ENCODE measurements at regions not wholly inside any gene's neighbourhood (a gene's known extent, or its start where the extent isn't known, plus 50 kb on each side); places are given as distances from the start of the nearest gene placed in this dataset.

DNA sequence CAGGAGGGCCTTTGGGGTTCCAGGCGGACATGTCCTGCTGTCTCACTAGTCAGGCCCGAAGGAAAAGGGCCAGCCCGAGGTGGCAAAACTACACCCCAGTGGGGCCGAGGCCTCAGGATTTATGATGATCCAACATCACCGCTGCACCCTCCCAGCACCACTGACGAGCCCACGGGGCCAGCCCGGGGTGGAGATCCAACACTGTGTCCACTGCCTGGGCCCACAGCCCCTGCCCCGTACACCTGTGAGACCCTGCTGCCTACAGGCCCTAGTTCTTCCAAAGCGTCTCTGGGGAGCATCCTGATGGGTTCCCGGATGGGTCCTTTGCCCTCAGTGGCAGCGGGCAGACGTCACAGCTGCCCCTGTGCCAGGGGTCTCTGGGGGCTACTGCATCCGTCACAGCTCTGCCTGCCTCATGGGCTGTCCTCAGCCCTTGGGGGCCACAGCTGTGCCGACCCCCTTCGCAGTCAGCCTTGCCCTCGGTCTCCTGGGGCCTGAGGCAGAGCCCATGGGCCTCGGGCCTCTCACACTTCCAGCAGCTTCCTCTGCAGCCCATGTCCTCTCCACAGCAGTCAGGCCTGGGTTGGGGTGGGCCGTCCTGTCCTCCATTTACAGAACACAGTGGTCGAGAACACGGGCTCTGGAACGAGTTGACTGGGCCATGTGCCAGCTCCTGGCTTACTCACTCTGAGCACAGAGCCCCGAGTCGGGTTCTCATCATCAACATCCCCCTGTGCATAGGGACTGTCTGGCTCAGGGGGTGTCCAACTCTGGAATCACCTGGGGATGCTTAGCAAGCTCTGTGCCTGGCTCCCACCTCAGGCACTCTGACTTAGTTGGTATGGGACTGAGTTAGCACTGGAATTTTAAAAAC, 64.9 kb downstream of the FOXL3 start:
- no peak for TF ChIP-seq POLR2A (IDR thresholded peaks at IDR 0.05)
- TF ChIP-seq, protein P1, sequence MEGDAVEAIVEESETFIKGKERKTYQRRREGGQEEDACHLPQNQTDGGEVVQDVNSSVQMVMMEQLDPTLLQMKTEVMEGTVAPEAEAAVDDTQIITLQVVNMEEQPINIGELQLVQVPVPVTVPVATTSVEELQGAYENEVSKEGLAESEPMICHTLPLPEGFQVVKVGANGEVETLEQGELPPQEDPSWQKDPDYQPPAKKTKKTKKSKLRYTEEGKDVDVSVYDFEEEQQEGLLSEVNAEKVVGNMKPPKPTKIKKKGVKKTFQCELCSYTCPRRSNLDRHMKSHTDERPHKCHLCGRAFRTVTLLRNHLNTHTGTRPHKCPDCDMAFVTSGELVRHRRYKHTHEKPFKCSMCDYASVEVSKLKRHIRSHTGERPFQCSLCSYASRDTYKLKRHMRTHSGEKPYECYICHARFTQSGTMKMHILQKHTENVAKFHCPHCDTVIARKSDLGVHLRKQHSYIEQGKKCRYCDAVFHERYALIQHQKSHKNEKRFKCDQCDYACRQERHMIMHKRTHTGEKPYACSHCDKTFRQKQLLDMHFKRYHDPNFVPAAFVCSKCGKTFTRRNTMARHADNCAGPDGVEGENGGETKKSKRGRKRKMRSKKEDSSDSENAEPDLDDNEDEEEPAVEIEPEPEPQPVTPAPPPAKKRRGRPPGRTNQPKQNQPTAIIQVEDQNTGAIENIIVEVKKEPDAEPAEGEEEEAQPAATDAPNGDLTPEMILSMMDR (IDR thresholded peaks at IDR 0.05), result no peak
